ENCODE measurements at regions not wholly inside any gene's neighbourhood (a gene's known extent, or its start where the extent isn't known, plus 50 kb on each side); places are given as distances from the start of the nearest gene placed in this dataset.
A peak's percentile ranks its signal among the peaks of the same experiment; 100 is the strongest.

DNA sequence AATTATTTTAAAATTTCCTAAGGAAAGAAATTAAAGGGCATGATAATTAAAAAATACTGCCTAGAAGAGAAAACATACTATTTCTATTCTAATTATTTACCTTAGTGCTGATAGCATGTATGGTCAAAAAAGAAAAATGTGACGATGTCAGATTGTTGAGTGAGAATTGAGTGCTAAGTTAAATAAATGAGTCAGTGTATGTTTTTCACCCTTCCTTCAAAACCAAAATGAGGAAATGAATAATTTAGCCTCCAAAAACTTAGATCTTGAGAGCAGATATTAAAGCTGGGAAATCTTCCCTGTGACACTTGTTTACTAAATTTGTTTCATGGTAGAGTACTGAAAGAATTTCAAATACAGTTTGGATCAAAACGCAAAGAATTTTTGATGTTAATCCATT, 58.6 kb upstream of the NYAP2 start:
- no peak for DNase-seq

DNA sequence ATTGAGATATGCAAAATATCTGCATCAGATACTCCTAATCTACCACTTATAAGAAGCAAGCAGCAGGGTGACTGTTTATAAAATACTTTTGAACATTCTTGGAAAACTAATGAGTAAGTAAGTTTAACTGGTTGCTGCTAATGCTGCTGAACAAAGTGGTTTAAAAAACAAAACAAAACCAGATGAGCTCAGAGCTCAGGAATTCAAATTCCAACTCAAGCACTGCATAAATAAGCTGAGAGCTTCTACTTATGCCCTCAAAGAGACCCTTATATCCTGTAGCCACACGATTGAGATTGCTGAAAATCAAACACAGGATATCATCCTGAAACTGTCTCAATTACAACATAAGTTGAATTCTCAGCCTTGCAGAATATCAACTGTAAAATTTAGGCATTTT, 62.3 kb upstream of the NYAP2 start:
- DNase-seq: peak in 1 of 3 donors; percentile 33

DNA sequence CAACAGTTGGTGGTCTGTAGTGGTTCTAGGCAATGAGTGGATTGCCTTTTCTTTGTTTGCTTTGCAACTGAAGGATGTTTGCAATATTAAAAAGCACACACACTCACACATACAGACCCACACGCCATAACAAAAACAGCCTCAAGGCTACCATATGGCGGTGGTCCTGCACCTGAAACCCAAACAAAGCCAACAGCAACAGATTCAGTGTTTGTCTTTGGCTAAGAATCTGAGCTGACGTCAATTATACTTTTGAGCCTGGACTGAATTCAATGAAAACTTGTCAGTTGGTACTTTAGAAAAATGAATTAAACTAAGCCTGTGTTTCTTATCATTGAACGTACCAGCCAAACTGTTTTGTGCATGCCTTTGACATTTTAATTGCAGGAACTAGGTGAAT, 65.0 kb upstream of the NYAP2 start:
- DNase-seq: no peak

DNA sequence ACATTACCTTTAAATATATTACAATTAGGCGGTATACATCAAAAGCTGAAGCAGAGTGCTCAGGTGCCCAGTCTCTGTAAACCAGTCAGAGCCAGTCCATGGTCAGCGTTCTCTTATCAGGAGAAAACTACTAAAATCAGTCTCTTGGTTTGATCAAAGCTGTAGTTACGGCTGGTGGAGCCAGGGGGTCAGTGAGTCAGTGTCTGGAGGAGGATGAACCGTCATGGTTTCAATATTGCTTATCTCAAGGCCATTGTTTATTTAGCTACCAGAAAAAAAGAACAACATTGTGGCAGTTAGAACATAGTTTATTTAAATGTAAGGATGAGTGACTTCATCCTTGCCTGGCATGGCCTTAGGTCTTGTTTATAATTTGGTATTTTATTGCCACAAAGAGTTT, 71.3 kb upstream of the NYAP2 start:
- no peak for DNase-seq

DNA sequence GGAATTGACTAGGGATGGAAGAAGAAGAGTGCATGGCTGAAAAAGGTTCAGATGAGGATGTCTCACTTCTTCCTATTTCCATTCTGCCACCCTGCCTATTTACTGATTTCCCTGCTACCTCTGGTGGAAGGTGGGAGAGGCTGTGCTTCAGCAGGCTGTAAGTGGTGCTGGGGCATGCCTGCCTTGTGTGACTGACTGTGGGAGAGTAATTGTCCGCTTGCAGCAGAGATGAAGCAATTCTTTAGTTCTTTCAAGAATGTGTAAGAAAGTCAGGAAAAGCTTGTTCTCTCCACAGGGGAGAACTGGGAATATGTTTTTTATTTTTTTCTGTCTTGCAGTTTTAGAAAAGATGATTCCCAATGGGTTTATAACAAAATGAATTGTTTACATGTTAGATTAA, 72.5 kb upstream of the NYAP2 start:
- no peak for DNase-seq

DNA sequence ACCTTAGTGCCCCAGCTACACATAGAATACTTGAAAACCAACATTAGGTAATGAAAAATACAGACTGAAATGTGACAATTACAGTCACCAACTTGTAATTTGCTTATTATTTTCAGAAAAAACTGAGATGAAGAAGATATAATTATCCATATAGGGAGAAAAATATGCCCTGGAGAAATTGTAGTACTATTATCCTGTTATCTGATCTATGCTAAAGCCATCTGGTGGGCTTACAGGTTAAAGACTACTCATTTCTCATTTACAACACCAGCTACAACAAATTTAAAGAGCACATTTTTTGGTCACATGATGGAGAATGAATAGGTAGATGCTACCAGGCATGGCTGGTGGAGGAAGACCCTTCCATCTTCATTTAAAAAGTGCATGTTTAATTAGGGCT, 79.6 kb upstream of the NYAP2 start:
- DNase-seq: no peak

DNA sequence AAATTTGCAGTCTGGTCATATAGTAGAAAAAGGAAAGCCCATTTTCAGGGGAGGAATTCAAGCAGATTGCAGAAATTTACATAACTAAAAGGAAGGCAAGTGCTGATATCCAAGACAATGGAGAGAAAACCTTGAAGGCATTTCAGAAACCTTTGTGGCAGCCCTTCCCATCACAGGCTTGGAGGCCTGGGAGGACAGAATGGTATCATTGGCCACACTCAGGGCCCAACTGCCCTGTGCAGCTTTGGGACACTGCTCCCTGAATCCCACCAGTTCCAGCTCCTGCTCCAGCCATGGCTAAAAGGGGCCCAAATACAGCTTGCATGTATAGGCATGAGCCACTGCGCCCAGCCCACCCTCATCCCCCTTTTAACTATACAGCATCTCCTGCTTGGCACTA, 81.1 kb upstream of the NYAP2 start:
- DNase-seq: no peak

DNA sequence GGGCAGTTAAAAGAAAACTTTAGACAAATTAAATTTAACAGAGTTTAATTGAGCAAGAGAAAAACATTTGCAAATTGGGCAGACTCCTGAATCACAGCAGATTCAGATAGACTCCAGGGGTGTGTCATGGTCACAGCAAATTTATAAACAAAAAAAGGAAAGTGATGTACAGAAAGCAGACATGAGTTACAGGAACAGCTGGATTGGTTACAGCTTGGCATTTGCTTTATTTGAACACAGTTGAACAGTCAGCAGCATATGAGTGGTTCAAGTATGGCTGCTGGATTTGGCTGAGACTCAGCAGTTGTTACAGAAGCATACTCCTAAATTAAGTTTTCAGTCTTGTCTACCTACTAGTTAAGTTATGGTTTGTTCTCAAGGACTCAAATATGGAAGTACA, 82.3 kb upstream of the NYAP2 start:
- peak; percentile 6 to 27 (median 8) for DNase-seq

DNA sequence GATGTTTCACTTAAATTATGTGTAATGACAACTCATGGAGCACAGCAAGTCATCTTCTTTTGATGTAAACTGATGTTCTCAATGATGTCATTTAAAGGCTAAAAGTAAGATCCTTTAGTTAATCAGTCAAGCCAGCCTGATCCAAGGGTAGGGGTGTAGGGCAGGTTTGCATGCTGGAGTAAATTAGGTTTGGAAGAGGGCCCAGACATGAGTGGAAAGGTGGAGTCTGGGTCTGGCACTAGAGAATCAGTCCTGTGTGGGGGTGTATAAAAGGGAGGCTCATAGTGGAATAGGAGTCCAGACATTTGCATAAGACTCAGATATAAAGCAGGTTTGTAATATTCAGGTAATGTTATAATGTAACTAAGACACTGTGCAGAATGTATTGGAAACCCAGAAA, 88.8 kb upstream of the NYAP2 start:
- DNase-seq: no peak

DNA sequence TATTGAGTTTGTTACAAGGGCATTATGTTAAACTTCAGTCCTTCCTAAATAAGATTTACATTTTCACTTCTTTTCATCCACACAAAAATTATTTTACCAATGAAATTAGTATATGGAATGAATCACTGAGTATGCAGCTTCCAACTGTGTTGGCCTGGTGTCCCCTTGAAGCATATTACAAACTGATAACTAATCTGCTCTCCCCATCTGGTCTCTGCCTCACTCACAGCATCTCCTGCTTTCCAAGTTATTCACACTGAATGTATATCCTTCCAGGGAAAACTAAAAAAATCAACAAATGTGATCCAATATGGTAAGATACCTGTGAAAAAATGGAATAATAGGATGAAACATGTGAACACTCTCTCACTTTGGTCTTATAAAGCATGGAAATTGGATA, 90.0 kb upstream of the NYAP2 start:
- no peak for DNase-seq

DNA sequence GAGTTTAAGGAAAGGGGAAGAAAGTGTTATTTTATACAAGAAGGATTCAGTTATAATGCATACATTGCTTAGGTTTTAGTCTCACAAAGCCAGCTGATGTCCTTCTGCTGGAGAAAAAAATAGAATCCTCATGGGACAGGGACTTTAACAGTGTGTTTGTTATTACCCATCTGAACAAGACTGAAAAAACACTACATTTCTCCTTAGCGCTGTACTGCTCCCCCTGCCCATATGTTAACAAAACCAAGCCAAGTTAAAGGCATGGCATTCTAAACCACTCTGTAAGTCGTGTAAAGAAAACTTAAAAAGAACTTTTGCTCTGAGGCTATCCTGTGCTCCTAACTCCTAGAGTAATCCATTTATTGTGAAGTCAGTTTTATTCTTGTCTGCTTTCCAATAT, 102.6 kb upstream of the NYAP2 start:
- DNase-seq: no peak

DNA sequence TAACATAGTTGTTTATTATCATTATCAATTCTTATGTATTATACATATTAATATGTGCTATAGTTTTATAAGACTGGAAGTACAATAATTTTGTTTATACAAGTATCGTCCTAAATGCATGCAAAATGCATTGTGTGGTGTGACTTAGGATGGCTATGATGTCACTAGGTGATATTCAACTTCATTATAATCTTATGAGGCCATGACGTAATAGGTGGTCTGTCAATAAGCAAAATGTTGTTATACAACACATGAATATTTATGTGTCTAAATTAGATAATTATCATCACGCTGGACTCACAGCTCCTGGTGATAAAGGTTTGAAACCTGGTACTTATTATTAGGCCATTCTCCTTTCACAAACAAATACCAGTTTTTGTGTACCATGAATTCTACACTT, 104.4 kb upstream of the NYAP2 start:
- no peak for DNase-seq

DNA sequence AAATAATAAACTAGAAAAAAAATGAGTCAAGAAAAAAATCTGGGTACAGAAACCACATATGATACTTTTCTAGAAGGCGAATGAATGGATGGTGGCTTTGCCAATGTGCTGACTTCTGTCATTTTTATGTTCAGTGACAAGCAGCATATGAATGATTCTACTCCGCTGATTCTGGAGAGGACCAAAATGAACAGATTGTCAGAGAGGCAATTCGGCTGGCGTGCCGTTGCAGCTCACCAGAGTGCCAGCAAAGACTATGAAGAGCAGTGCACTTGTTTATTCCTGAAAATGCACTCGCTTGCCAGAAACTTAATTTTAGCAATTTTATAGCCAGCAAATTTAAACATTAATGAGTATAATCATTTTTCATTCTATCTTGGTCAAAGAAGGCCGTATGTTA, 105.9 kb upstream of the NYAP2 start:
- DNase-seq: no peak

DNA sequence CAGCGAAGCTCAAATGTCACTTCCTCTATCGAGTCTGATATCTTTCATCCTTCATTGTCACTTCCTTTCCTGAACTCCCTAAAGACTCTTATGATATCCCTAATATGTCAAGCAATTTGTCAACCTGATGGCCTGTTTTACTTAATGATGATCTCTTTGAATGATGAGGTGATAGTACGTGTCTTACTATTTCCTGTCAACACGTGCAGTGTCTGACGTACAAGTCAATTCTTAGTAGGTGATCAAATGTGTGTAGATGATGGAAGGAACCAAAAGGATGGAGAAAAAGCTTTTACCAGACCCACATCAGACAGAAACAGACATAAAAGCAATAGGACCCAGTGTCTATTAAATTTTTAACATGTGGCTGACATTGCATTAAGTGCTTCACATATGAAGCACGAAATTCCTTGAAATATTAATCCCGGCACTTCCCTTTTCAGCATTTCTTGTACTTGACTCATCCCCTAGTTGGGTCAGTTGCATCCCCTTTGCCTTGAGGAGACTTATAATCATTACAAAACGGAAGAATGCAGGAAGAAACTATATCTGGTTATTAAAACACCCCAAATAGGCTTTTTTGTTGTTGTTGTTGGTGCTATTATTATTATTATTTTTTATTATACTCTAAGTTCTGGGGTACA, 108.6 kb upstream of the NYAP2 start:
- no peak for DNase-seq

DNA sequence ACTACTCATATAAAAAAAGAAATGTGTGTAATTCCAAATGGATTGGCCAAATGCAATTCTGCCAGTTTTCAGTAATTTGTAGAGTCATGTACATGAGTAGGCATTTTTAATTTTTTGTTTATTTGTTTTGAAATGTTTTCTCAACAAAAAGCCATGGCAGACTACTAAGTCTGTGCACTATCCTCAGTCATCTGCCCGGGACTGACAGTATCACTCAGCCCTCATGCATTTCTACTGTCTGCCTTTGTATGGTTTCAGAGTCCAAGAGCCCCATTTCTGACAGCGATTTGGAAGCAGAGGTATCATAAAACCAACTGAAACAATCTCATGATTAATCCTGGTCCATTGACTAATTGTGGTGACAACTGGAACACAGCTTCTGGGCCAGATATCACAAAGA, 109.9 kb upstream of the NYAP2 start:
- DNase-seq: no peak

DNA sequence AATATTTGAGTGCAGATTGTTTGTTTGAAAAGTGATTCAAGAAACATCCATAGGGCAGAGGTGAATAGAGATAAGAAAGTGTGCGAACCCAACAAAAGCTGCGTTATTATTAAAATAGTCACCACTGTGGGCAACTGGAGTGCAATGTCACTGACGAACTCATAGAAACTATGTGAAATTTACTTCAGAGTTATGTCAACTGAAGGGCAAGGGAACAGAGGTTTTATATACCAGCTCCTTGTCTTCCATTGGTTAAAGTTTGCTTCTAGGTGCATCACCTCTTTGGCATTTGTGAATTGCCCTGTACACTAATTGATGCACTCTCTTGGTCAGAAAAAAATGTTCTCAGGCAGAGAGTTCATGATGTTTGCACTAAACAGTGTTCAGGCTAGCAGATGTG, 110.5 kb upstream of the NYAP2 start:
- no peak for DNase-seq

DNA sequence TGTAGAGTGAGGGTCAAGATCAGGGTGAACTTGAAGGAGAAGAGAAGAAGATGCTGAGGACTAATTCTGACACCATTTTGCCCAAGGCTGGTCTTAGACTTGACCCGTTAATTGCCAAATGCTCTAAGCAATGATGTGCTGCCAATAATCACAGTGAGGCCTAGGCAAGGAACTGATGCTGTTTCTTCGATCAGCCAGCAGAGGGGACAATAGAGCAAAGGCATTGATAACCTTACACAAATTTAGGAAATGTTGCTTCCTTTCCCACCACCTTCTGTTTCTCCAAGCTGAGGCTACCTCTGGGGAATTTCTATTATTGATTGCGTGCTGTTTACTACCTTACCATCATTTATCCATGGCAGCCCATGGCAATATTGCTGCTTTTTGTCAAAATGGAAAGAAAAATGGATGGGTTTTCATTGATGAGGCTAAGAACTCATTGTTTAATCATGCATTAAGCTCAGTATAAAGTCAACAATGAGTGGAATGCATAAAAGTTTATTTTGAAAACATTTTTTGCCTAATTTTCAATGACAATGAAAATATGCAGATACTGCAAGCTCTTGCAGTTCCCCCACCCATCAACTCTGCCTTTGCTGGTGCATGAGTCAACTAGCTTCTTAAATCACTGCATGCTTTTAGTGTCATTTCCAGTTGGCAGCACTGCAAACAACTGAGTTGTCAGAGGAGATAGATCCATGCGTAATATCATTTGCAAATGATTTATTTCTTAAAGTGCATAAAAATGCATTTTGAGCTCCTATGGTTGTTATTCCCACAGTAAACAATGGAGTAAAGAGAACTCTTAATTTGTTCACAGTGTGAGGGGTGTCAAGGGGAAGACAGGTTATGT, 116.4 kb upstream of the NYAP2 start:
- DNase-seq: peak in 1 of 3 donors; percentile 12

DNA sequence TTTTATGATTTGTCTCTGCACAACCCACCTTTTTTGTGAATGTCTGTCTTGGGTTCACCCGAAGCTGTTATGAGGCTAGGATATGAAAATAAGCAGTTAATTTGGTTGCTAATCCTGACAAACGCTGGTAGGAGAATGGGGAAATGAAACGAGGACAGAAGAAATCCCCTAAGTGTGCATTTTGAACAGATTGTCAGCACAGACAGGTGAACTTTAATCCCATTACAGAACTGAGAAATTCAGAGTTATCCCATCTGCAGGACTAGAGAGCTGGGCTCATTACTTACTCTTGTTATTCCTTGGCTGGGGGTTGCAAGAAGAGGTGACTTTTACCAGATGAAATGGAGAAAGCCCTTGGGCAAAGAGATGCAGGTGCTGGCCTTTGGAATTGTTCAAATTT, 123.3 kb upstream of the NYAP2 start:
- DNase-seq: no peak

DNA sequence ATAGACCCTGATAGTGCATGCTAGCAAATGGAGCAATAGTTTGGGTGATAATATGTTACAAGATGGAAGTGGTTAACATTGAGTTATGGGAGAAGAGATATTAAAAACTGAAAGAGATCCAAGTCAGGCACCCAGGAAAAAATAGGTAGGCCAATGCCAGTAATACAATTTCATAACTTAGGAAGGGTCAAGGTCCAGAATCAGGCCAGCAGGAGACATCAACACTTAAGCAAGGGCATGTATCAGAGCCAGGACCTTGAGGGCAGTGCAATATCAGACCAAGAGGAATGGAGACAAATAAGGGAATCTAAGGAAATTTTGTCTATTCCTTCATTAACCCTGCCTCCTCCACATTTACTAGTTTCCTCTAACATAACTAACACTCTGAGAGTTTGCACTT, 124.1 kb upstream of the NYAP2 start:
- DNase-seq: no peak

DNA sequence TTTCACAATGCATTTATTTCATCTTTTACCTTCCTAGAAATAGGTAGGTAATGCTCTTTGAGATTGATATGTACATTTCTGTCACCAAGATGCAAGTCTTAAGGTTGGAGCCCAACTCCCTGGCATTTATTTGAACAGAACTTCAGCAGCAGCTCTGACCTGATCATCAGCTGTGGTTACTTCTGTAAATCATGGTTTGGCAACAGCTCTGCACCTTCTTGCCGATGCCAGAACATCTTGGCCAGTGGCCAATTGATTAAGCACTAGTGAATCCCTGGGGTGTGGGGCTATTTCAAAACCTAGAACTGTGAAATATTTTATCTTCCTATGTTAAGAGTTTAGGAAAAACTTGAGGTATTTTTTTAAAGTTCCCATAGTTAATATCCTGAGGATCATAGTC, 124.8 kb upstream of the NYAP2 start:
- peak in 1 of 3 donors; percentile 13 for DNase-seq

DNA sequence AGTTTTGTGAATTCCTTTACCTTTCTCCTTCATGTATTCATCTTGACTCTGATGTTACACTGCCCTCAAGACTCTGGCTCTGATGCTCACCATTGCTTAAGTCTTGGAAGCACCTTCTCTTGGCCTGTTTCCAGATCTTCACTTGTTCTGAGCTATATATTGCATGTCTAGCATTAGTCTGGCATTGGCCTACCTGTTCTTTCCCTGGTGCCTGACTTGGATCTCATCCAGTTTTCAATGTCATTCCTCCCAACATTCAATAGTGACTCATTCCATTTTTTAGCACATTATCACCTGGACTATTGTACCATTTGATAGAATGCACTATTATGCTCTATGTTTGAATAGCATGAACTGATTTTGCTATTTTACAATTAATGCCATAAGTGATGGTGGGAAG, 127.3 kb upstream of the NYAP2 start:
- DNase-seq: no peak

DNA sequence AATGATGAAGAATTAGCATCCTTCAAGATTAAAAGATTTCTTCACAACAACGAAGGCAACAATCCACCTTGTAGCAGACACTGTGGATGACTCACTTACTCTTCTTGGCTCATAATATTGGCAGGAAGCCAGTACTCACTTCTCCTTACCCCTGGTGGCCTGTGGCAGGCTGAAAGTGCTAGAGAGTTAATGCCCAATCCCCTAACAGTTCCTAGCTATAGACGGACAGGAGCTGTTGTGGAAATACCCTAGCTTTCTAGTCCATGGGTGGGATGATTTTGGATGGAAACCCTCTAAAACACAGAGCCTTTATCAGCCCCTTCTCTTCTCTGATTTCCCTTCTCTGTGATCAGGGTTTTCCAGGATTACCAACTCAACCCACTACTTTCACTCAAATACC, 128.6 kb upstream of the NYAP2 start:
- DNase-seq: peak; percentile 11 to 42 (median 19)

DNA sequence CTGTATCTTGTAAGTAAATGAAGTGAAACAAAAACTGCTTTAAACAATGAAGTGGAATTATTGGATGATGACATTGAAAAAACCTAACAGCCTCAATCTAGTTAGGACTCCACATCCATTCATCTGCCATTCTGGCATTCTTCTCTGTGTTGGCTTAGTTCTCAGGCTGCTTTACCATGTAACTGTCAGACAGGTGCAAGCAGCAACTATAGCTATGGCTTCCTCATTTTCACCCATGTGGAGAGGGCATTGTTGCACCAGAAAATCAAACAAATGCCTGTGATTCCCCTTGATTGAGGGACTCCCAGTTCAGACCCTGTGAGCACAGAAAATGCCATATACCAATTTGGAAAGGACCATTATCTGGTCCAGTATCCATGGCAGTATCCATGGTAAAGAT, 129.5 kb upstream of the NYAP2 start:
- no peak for DNase-seq

DNA sequence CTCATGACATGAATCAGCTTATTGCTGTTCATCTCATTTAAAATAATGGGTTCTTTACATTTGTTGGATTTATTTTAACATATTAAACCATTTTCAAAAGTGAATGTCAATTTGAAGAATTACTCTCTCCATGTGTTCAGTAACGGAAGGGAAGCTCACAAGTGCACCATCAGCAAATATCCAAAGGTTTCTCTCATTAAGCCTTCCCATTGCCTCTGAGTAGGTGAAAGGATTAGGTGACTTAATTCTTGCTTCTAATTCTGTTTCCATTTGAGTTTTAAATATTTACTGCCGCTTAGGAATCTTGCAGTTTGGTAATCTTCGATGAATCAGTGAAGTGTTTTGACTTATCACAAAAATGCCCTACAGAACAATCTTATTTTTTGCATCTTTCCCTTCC, 145.1 kb upstream of the NYAP2 start:
- no peak for DNase-seq

Data from muscle of back (tissue), 3 donors.